HEK293 (cell line): ENCODE measurements at regions not wholly inside any gene's neighbourhood (a gene's known extent, or its start where the extent isn't known, plus 50 kb on each side); places are given as distances from the start of the nearest gene placed in this dataset.

Experiments used
- CTCF ChIA-PET: fragments of 350-600 bp; formaldehyde crosslinking; extraction: SDS; loops from one replicate; lab custom pipeline; 2021; ENCODE audit warnings: antibody characterized with exemption; lab: Yijun Ruan, JAX
- POLR2A ChIA-PET: fragments of 300-600 bp; formaldehyde crosslinking; extraction: SDS; loops from one replicate; lab custom pipeline; 2020; ENCODE audit warnings: antibody characterized with exemption, inconsistent platforms; lab: Yijun Ruan, JAX
- H3K27ac ChIP-seq: fragments of 200-500 bp; sonication (Bioruptor generic); 2 replicates; pipeline ENCODE4 v1.5.1; 2014; ENCODE audit warnings: low read depth, low read length, control low read depth, inconsistent platforms; ENCODE audit errors: extremely low read depth
- H3K36me3 ChIP-seq, 2 experiments: fragments of 200-500 bp in 1 of 2; sonication (Bioruptor generic) in 1 of 2; 1 replicate in 1 of 2; 2 replicates in 1 of 2; pipeline ENCODE4 v1.5.1; 2014 to 2017; ENCODE audit warnings: inconsistent platforms in 2 of 2, low read length in 2 of 2; ENCODE audit not compliant: control insufficient read depth in 2 of 2, insufficient read depth in 1 of 2
- H3K4me1 ChIP-seq: fragments of 200-500 bp; sonication (Bioruptor generic); 2 replicates; pipeline ENCODE4 v1.5.1; 2014; ENCODE audit warnings: mild to moderate bottlenecking, low read length, inconsistent platforms; ENCODE audit not compliant: control insufficient read depth, insufficient read depth
- H3K4me3 ChIP-seq: 2 replicates; pipeline ENCODE4 v1.5.1; 2011; ENCODE audit warnings: low read depth, mild to moderate bottlenecking, control low read depth, low read length, moderate library complexity
- H3K9me3 ChIP-seq: fragments of 200-500 bp; sonication (Bioruptor generic); 2 replicates; pipeline ENCODE4 v1.5.1; 2014; ENCODE audit warnings: low read depth, low read length, inconsistent platforms; ENCODE audit not compliant: control insufficient read depth, insufficient read depth
- GLIS1 ChIP-seq: fragments of 450-650 bp; formaldehyde crosslinking; IDR thresholded peaks from 2 replicates; pipeline ENCODE4 v1.5.1; 2016; ENCODE audit warnings: missing biosample characterization, missing genetic modification characterization
- KLF1 ChIP-seq: fragments of 450-650 bp; formaldehyde crosslinking; IDR thresholded peaks from 2 replicates; pipeline ENCODE4 v1.5.1; 2016; ENCODE audit warnings: missing biosample characterization, missing genetic modification characterization
- KLF17 ChIP-seq: fragments of 450-650 bp; formaldehyde crosslinking; IDR thresholded peaks from 2 replicates; pipeline ENCODE4 v1.5.1; 2016; ENCODE audit warnings: missing biosample characterization, missing genetic modification characterization
- PRDM1 ChIP-seq: fragments of 450-650 bp; formaldehyde crosslinking; IDR thresholded peaks from 2 replicates; pipeline ENCODE4; 2016; ENCODE audit warnings: missing biosample characterization, missing genetic modification characterization
- SP2 ChIP-seq: fragments of 450-650 bp; formaldehyde crosslinking; IDR thresholded peaks from 2 replicates; pipeline ENCODE4 v1.5.1; 2016; ENCODE audit warnings: missing biosample characterization, missing genetic modification characterization
- ZBTB49 ChIP-seq: fragments of 450-650 bp; formaldehyde crosslinking; IDR thresholded peaks from 2 replicates; pipeline ENCODE4 v1.5.1; 2016; ENCODE audit warnings: missing biosample characterization, missing genetic modification characterization, low read depth
- ZBTB7A ChIP-seq: fragments of 450-650 bp; formaldehyde crosslinking; IDR thresholded peaks from 2 replicates; pipeline ENCODE4 v1.5.1; 2016; ENCODE audit warnings: low read depth, missing biosample characterization, missing genetic modification characterization
- ZFP37 ChIP-seq: fragments of 450-650 bp; formaldehyde crosslinking; IDR thresholded peaks from 2 replicates; pipeline ENCODE4 v1.5.1; 2016; ENCODE audit warnings: missing biosample characterization, missing genetic modification characterization
- ZNF121 ChIP-seq: fragments of 450-650 bp; formaldehyde crosslinking; IDR thresholded peaks from 2 replicates; pipeline ENCODE4 v1.5.1; 2016; ENCODE audit warnings: missing biosample characterization, missing genetic modification characterization
- ZNF146 ChIP-seq: fragments of 450-650 bp; formaldehyde crosslinking; IDR thresholded peaks from 2 replicates; pipeline ENCODE4 v1.5.1; 2016; ENCODE audit warnings: missing biosample characterization, missing genetic modification characterization
- ZNF19 ChIP-seq: fragments of 450-650 bp; formaldehyde crosslinking; IDR thresholded peaks from 2 replicates; pipeline ENCODE4; 2016; ENCODE audit warnings: missing biosample characterization, missing genetic modification characterization, low read depth
- ZNF221 ChIP-seq: fragments of 450-650 bp; formaldehyde crosslinking; IDR thresholded peaks from 2 replicates; pipeline ENCODE4 v1.5.1; 2017; ENCODE audit warnings: missing biosample characterization, missing genetic modification characterization, borderline replicate concordance
- ZNF280D ChIP-seq: fragments of 450-650 bp; formaldehyde crosslinking; IDR thresholded peaks from 2 replicates; pipeline ENCODE4 v1.5.1; 2016; ENCODE audit warnings: missing biosample characterization, missing genetic modification characterization
- ZNF324 ChIP-seq: fragments of 450-650 bp; formaldehyde crosslinking; IDR thresholded peaks from 2 replicates; pipeline ENCODE4 v1.5.1; 2016; ENCODE audit warnings: missing biosample characterization, missing genetic modification characterization
- ZNF391 ChIP-seq: fragments of 450-650 bp; formaldehyde crosslinking; IDR thresholded peaks from 2 replicates; pipeline ENCODE4 v1.5.1; 2016; ENCODE audit warnings: low read depth, missing biosample characterization, missing genetic modification characterization, borderline replicate concordance
- ZNF416 ChIP-seq: fragments of 450-650 bp; formaldehyde crosslinking; IDR thresholded peaks from 2 replicates; pipeline ENCODE4 v1.5.1; 2016; ENCODE audit warnings: missing biosample characterization, missing genetic modification characterization
- ZNF48 ChIP-seq: fragments of 450-650 bp; formaldehyde crosslinking; IDR thresholded peaks from 2 replicates; pipeline ENCODE4 v1.5.1; 2016; ENCODE audit warnings: missing biosample characterization, missing genetic modification characterization
- ZNF510 ChIP-seq: fragments of 450-650 bp; formaldehyde crosslinking; IDR thresholded peaks from 2 replicates; pipeline ENCODE4 v1.5.1; 2018; ENCODE audit warnings: mild to moderate bottlenecking, missing genetic modification characterization, missing biosample characterization; ENCODE audit not compliant: insufficient replicate concordance
- ZNF596 ChIP-seq: fragments of 450-650 bp; IDR thresholded peaks from 2 replicates; pipeline ENCODE4 v1.5.0; 2018; ENCODE audit warnings: missing biosample characterization, mild to moderate bottlenecking, missing genetic modification characterization, moderate library complexity
- ZNF624 ChIP-seq: fragments of 450-650 bp; formaldehyde crosslinking; IDR thresholded peaks from 2 replicates; pipeline ENCODE4 v1.5.1; 2017; ENCODE audit warnings: missing biosample characterization, missing genetic modification characterization
- ZNF76 ChIP-seq: fragments of 450-650 bp; formaldehyde crosslinking; IDR thresholded peaks from 2 replicates; pipeline ENCODE4; 2016; ENCODE audit warnings: low read depth, missing biosample characterization, missing genetic modification characterization, borderline replicate concordance
- ZNF776 ChIP-seq: fragments of 450-650 bp; formaldehyde crosslinking; IDR thresholded peaks from 2 replicates; pipeline ENCODE4 v1.5.0; 2017; ENCODE audit warnings: missing biosample characterization, missing genetic modification characterization, borderline replicate concordance
- TF ChIP-seq, protein P1 (sequence below): fragments of 450-650 bp; formaldehyde crosslinking; optimal IDR thresholded peaks from 2 replicates; pipeline ENCODE3; 2016; ENCODE audit warnings: missing biosample characterization, mild to moderate bottlenecking, missing genetic modification characterization
- TF ChIP-seq, protein P2 (sequence below): fragments of 450-650 bp; formaldehyde crosslinking; IDR thresholded peaks from 2 replicates; pipeline ENCODE4 v1.5.1; 2016; ENCODE audit warnings: missing biosample characterization, missing genetic modification characterization

DNA sequence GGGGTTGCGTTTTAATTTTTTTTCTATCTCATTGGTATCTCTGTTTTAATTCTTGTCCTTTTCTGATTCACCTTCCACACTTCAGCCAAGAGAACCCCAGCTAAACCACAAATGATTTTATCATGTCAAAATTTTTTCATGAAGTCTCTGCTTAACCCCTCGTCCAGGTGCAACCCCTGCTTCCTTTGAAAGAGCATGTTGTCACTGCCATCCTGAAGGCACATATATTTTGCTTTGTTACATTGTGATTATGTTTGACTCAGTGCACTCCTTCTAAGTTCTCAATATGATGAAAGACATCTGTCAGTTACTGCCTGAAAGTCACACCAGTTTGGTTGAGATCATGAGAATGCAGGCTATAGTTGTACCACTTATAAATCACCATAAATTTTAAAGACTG, 99.9 kb upstream of the FMR1 start:
- H3K4me3 ChIP-seq, result no peak overlapping the region
- no peaks in the 10 kb centered on the region for H3K36me3 ChIP-seq
- no peak for TF ChIP-seq ZBTB7A (tag by site-specific recombination)
- TF ChIP-seq ZNF121 (tag by site-specific recombination), result no peak
- TF ChIP-seq KLF17 (tag by site-specific recombination), result no peak
- TF ChIP-seq ZNF391 (tag by site-specific recombination), result no peak
- TF ChIP-seq KLF1 (tag by site-specific recombination), result no peak
- no peak for TF ChIP-seq SP2 (tag by site-specific recombination)
- TF ChIP-seq GLIS1 (tag by site-specific recombination), result no peak
- TF ChIP-seq ZNF596, result no peak
- no peak for TF ChIP-seq ZNF624
- TF ChIP-seq ZNF76 (tag by site-specific recombination), result no peak
- no peak for TF ChIP-seq ZNF280D
- TF ChIP-seq ZBTB49, result no peak
- H3K4me1 ChIP-seq, result no peaks in the 10 kb centered on the region
- ChIA-PET CTCF (no interaction called here), POLR2A (no interaction called here)
- no peak overlapping the region for H3K27ac ChIP-seq
- H3K9me3 ChIP-seq, result no peaks in the 10 kb centered on the region

DNA sequence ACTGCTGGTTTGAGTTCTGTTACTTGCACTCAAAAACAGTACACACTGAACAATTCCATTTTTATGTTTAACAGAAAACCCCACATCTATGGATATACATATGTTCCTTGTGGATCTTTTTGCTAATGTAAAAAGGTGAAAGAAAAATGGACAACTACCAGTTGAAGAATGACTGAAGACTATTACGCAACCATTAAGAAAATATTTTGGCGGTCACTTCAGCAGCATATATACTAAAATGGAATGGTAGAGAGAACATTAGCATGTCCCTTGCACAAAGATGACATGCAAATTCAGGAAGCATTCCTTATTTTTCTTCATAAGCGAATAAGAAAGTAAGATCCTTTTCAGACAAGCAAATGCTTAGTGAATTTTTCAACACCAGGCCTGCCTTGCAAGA, 84.6 kb upstream of the FMR1 start:
- Histone ChIP-seq H3K9me3 (no peaks in the 10 kb centered on the region), H3K36me3 (no peaks in the 10 kb centered on the region), H3K27ac (no peak overlapping the region), H3K4me3 (no peak overlapping the region), H3K4me1 (no peaks in the 10 kb centered on the region)
- ChIA-PET POLR2A (no interaction called here), CTCF (no interaction called here)
- no peak for TF ChIP-seq ZFP37 (tag by site-specific recombination)
- no peak for TF ChIP-seq PRDM1 (tag by site-specific recombination)
- no peak for TF ChIP-seq ZNF19 (tag by site-specific recombination)
- no peak for TF ChIP-seq ZNF416 (tag by site-specific recombination)
- TF ChIP-seq ZNF146 (tag by site-specific recombination), result no peak
- no peak for TF ChIP-seq ZNF48 (tag by site-specific recombination)
- TF ChIP-seq ZBTB49, result no peak
- TF ChIP-seq ZNF324 (tag by site-specific recombination), result no peak
- TF ChIP-seq, protein P1, sequence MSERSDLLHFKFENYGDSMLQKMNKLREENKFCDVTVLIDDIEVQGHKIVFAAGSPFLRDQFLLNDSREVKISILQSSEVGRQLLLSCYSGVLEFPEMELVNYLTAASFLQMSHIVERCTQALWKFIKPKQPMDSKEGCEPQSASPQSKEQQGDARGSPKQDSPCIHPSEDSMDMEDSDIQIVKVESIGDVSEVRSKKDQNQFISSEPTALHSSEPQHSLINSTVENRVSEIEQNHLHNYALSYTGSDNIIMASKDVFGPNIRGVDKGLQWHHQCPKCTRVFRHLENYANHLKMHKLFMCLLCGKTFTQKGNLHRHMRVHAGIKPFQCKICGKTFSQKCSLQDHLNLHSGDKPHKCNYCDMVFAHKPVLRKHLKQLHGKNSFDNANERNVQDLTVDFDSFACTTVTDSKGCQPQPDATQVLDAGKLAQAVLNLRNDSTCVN (tag by site-specific recombination), result no peak
- TF ChIP-seq, protein P2, sequence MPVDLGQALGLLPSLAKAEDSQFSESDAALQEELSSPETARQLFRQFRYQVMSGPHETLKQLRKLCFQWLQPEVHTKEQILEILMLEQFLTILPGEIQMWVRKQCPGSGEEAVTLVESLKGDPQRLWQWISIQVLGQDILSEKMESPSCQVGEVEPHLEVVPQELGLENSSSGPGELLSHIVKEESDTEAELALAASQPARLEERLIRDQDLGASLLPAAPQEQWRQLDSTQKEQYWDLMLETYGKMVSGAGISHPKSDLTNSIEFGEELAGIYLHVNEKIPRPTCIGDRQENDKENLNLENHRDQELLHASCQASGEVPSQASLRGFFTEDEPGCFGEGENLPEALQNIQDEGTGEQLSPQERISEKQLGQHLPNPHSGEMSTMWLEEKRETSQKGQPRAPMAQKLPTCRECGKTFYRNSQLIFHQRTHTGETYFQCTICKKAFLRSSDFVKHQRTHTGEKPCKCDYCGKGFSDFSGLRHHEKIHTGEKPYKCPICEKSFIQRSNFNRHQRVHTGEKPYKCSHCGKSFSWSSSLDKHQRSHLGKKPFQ (tag by site-specific recombination), result no peak
- TF ChIP-seq ZNF221 (tag by site-specific recombination), result no peak
- no peak for TF ChIP-seq ZNF776 (tag by site-specific recombination)
- no peak for TF ChIP-seq ZNF510 (tag by site-specific recombination)
